GM12878 (cell line): ENCODE measurements at regions not wholly inside any gene's neighbourhood (a gene's known extent, or its start where the extent isn't known, plus 50 kb on each side); places are given as distances from the start of the nearest gene placed in this dataset.
A peak's percentile ranks its signal among the peaks of the same experiment; 100 is the strongest.

Source experiments
- ATAC-seq: fragments of 200-7000 bp; cut with Tn5 transposase; 3 replicates; pipeline ENCODE4 v1.9.1; 2020; ENCODE audit warnings: mild to moderate bottlenecking, moderate library complexity
- BruUV-seq: library from RNA; stranded (reverse); fragments of 400-500 nt; replicated peaks from 2 replicates; lab custom pipeline; 2021; lab: Mats Ljungman, UMichigan
- CTCF ChIA-PET: fragments of 300-600 bp; sonication (Branson Sonifier 250); formaldehyde crosslinking; extraction: SDS; loops from one replicate; lab custom pipeline; 2021; ENCODE audit warnings: inconsistent platforms; lab: Yijun Ruan, JAX
- POLR2A ChIA-PET: fragments of 350-600 bp; formaldehyde crosslinking; extraction: SDS; loops from one replicate; lab custom pipeline; 2021; ENCODE audit warnings: inconsistent platforms; lab: Charles Lee
- RAD21 ChIA-PET: fragments of 300-600 bp; sonication (Branson Sonifier 250); formaldehyde crosslinking; loops from one replicate; lab custom pipeline; 2023; ENCODE audit warnings: antibody characterized with exemption; ENCODE audit not compliant: unreplicated experiment; lab: Charles Lee
- SMC1A ChIA-PET: fragments of 300-600 bp; sonication (Branson Sonifier 250); formaldehyde crosslinking; loops from one replicate; lab custom pipeline; 2023; ENCODE audit not compliant: unreplicated experiment, uncharacterized antibody; lab: Charles Lee
- DNase-seq: peaks from one replicate; pipeline ENCODE4 v3.0.0-alpha.2; 2011; ENCODE audit warnings: low read depth, low spot score
- FAIRE-seq: peaks from 3 replicates; lab custom pipeline; 2011; peaks lifted over from hg19 to GRCh38; lab: Jason Lieb, UNC
- H2AFZ ChIP-seq: 2 replicates; pipeline ENCODE4 v1.6.0; 2011; ENCODE audit warnings: low read depth, low read length, control low read depth; ENCODE audit not compliant: control insufficient read depth
- H3K27ac ChIP-seq: 2 replicates; pipeline ENCODE4 v1.5.1; 2011; ENCODE audit warnings: control low read depth; ENCODE audit not compliant: control insufficient read depth, insufficient read depth
- H3K27me3 ChIP-seq, 2 experiments: replicated peaks in 1 of 2; 2 replicates each; pipeline versions ENCODE4 v1.6.0 to v1.6.1; 2011; ENCODE audit warnings: low read length in 1 of 2; ENCODE audit not compliant: control insufficient read depth in 2 of 2, insufficient read depth in 2 of 2
- H3K36me3 ChIP-seq, 2 experiments: 2 replicates each; pipeline ENCODE4 v1.5.1; 2011; ENCODE audit warnings: low read length in 1 of 2; ENCODE audit not compliant: control insufficient read depth in 2 of 2, insufficient read depth in 2 of 2
- H3K4me1 ChIP-seq: 2 replicates; pipeline ENCODE4 v1.6.1; 2011; ENCODE audit warnings: mild to moderate bottlenecking, low read length, moderate library complexity, mixed read lengths; ENCODE audit not compliant: control insufficient read depth, insufficient read depth
- H3K4me2 ChIP-seq: 2 replicates; pipeline ENCODE4 v1.6.0; 2011; ENCODE audit warnings: control low read depth; ENCODE audit not compliant: control insufficient read depth, insufficient read depth
- H3K4me3 ChIP-seq: fragments of 200-600 bp; sonication (generic); 2 replicates; pipeline ENCODE4 v1.5.1; 2016
- H3K79me2 ChIP-seq: 2 replicates; pipeline ENCODE4 v1.6.0; 2011; ENCODE audit warnings: low read length; ENCODE audit not compliant: control insufficient read depth, insufficient read depth
- H3K9ac ChIP-seq: 2 replicates; pipeline ENCODE4 v1.8.0; 2011; ENCODE audit warnings: low read length, control low read depth, mixed read lengths; ENCODE audit not compliant: control insufficient read depth, insufficient read depth
- H3K9me3 ChIP-seq: replicated peaks from 3 replicates; pipeline ENCODE4 v1.5.1; 2011; ENCODE audit warnings: mild to moderate bottlenecking, low read length; ENCODE audit not compliant: control insufficient read depth, insufficient read depth
- H4K20me1 ChIP-seq: 2 replicates; pipeline ENCODE4 v1.6.0; 2011; ENCODE audit not compliant: control insufficient read depth, insufficient read depth
- ATF3 ChIP-seq: IDR thresholded peaks from 2 replicates; pipeline ENCODE4 v1.6.1; 2011; ENCODE audit warnings: low read depth, mild to moderate bottlenecking, low read length, moderate library complexity, borderline replicate concordance; ENCODE audit errors: extremely low read depth
- CREM ChIP-seq: IDR thresholded peaks from 2 replicates; pipeline ENCODE4 v1.6.1; 2014; ENCODE audit warnings: antibody characterized with exemption, low read depth
- EZH2 ChIP-seq: IDR thresholded peaks from 2 replicates; pipeline ENCODE4 v1.6.1; 2012; ENCODE audit warnings: low read depth, mild to moderate bottlenecking, control low read depth, inconsistent platforms, low read length, borderline replicate concordance; ENCODE audit not compliant: control insufficient read depth
- IKZF2 ChIP-seq, 2 experiments: fragments of 450-650 bp; IDR thresholded peaks; 2 replicates each; pipeline ENCODE4 v1.6.1; 2017; ENCODE audit warnings: mild to moderate bottlenecking in 2 of 2, moderate library complexity in 2 of 2
- JUNB ChIP-seq: IDR thresholded peaks from 2 replicates; pipeline ENCODE4 v1.6.1; 2016; ENCODE audit warnings: antibody characterized with exemption, mild to moderate bottlenecking
- NBN ChIP-seq: fragments of 450-650 bp; IDR thresholded peaks from 2 replicates; pipeline ENCODE4 v1.6.1; 2016
- PKNOX1 ChIP-seq: fragments of 450-650 bp; IDR thresholded peaks from 2 replicates; pipeline ENCODE4 v1.6.1; 2016; ENCODE audit warnings: mild to moderate bottlenecking
- RAD21 ChIP-seq: IDR thresholded peaks from 2 replicates; pipeline ENCODE4 v1.6.1; 2011; ENCODE audit warnings: mild to moderate bottlenecking, low read depth, low read length, moderate library complexity; ENCODE audit not compliant: insufficient read depth
- SMC3 ChIP-seq: IDR thresholded peaks from 2 replicates; pipeline ENCODE4 v1.6.1; 2011; ENCODE audit warnings: low read length, improper control_type of control experiment, borderline replicate concordance
- SRF ChIP-seq, 2 experiments: IDR thresholded peaks; 2 replicates each; pipeline ENCODE4 v1.6.1; 2011; ENCODE audit warnings: low read depth in 2 of 2, low read length in 2 of 2, mild to moderate bottlenecking in 1 of 2, moderate library complexity in 1 of 2
- TBL1XR1 ChIP-seq: IDR thresholded peaks from 2 replicates; pipeline ENCODE4 v1.6.1; 2012; ENCODE audit warnings: low read depth, low read length, improper control_type of control experiment
- ZBTB40 ChIP-seq: fragments of 450-650 bp; IDR thresholded peaks from 2 replicates; pipeline ENCODE4 v1.6.1; 2016; ENCODE audit warnings: mild to moderate bottlenecking, moderate library complexity, borderline replicate concordance
- in situ Hi-C: fragments of 300-500 bp; cut with MboI; formaldehyde crosslinking; loops from 9 replicates; pipeline ENCODE4 v1.14.3; 2018; ENCODE audit warnings: mixed read lengths
- intact Hi-C: fragments of 100-400 bp; cut with micrococcal nuclease; formaldehyde crosslinking; loops from one replicate; pipeline ENCODE4 v1.14.2; 2022; ENCODE audit not compliant: unreplicated experiment

GRCh38 chr5:112006721-112007120, 249.7 kb upstream of the NREP start:
- intact Hi-C loops (loop anchor here (5.0 to 10.0 kb wide), 2 partner anchors 111 to 252 kb away; partner anchors contain the start of gene NREP), in situ Hi-C loops (no loop called here)
- H3K79me2 ChIP-seq, result no peaks in the 10 kb centered on the region
- no peaks in the 10 kb centered on the region; the same call in 2 of the 3 replicates for H3K9me3 ChIP-seq
- ChIA-PET CTCF (no interaction called here), SMC1A (no interaction called here), POLR2A (no interaction called here), RAD21 (no interaction called here)
- no peak overlapping the region for H3K27ac ChIP-seq
- no peak overlapping the region for H3K4me2 ChIP-seq
- TF ChIP-seq SMC3 (no peak), JUNB (peak; percentile 33; the same call in 1 of the 2 replicates)
- no peak overlapping the region for H3K4me3 ChIP-seq
- DNase-seq, result no peak
- no peaks in the 10 kb centered on the region for H3K27me3 ChIP-seq
- H3K9ac ChIP-seq, result no peak overlapping the region
- peaks cover 7% of the 10 kb centered on the region for H3K4me1 ChIP-seq
- no peak for FAIRE-seq
- no peaks in the 10 kb centered on the region for H4K20me1 ChIP-seq
- H3K36me3 ChIP-seq, result no peaks in the 10 kb centered on the region
- peak; percentile 48 for ATAC-seq
- no peak overlapping the region for H2AFZ ChIP-seq
- no TSS peak for BruUV-seq

- no TSS peak for BruUV-seq
- peaks cover 7% of the 10 kb centered on the region for H3K4me1 ChIP-seq
- no peaks in the 10 kb centered on the region for H3K36me3 ChIP-seq
- H4K20me1 ChIP-seq, result no peaks in the 10 kb centered on the region
- H3K79me2 ChIP-seq, result no peaks in the 10 kb centered on the region
- no peak for FAIRE-seq
- H3K9me3 ChIP-seq, result no peaks in the 10 kb centered on the region; the same call in 2 of the 3 replicates
- no peak overlapping the region for H3K9ac ChIP-seq
- RAD21 ChIA-PET, result no interaction called here
- CTCF ChIA-PET, result interaction anchor here (0.5 kb wide), 1 partner anchor 1076 kb away, joined by 3 read pairs; no protein-coding TSS in a partner anchor
- H3K4me3 ChIP-seq, result no peak overlapping the region
- POLR2A ChIA-PET, result no interaction called here
- ATAC-seq, result no peak
- H2AFZ ChIP-seq, result no peak overlapping the region
- DNase-seq, result no peak
- H3K4me2 ChIP-seq, result no peak overlapping the region
- in situ Hi-C loops, result no loop called here
- intact Hi-C loops, result loop anchor here (5.0 to 10.0 kb wide), 2 partner anchors 112 to 251 kb away; partner anchors contain the start of gene NREP
- SMC1A ChIA-PET, result no interaction called here
- no peaks in the 10 kb centered on the region for H3K27me3 ChIP-seq
- H3K27ac ChIP-seq, result no peak overlapping the region
- TF ChIP-seq CREM (no peak), NBN (no peak), SRF (IDR thresholded peaks at IDR 0.05; ENCODE audit: low read depth in 2 of 2, low read length in 2 of 2) (no peak), EZH2 (no peak), TBL1XR1 (no peak), PKNOX1 (no peak), IKZF2 (IDR thresholded peaks at IDR 0.05) (no peak), RAD21 (no peak), ZBTB40 (no peak), ATF3 (no peak)
Measured at GRCh38 chr5:112005623-112005930, 248.6 kb upstream of the NREP start.
